Parathyroid adenoma (tissue), 2 donors: ENCODE measurements at regions not wholly inside any gene's neighbourhood (a gene's known extent, or its start where the extent isn't known, plus 50 kb on each side); places are given as distances from the start of the nearest gene placed in this dataset.

Experiments used
- H2AFZ ChIP-seq: fragments of 300-600 bp; sonication (generic); one replicate; pipeline ENCODE4 v1.7.0; 2017; ENCODE audit warnings: antibody characterized with exemption, mild to moderate bottlenecking
- H3K27ac ChIP-seq: fragments of 300-600 bp; sonication (generic); one replicate; pipeline ENCODE4 v1.7.0; 2017
- H3K27me3 ChIP-seq: fragments of 300-600 bp; sonication (generic); one replicate; pipeline ENCODE4 v1.7.0; 2017; ENCODE audit warnings: low read length; ENCODE audit not compliant: control insufficient read depth, insufficient read depth
- H3K36me3 ChIP-seq: fragments of 300-600 bp; sonication (generic); one replicate; pipeline ENCODE4 v1.7.0; 2017; ENCODE audit warnings: low read length; ENCODE audit not compliant: control insufficient read depth, insufficient read depth
- H3K4me1 ChIP-seq: fragments of 300-600 bp; sonication (generic); one replicate; pipeline ENCODE4 v1.7.0; 2017; ENCODE audit warnings: control low read depth
- H3K4me2 ChIP-seq: fragments of 300-600 bp; sonication (generic); one replicate; pipeline ENCODE4 v1.7.0; 2017; ENCODE audit warnings: low read length
- H3K4me3 ChIP-seq: fragments of 300-600 bp; sonication (generic); one replicate; pipeline ENCODE4 v1.7.0; 2017; ENCODE audit warnings: low read depth, low read length
- H3K79me2 ChIP-seq: fragments of 300-600 bp; sonication (generic); one replicate; pipeline ENCODE4 v1.7.0; 2017; ENCODE audit warnings: control low read depth
- H3K9ac ChIP-seq: fragments of 300-600 bp; sonication (generic); one replicate; pipeline ENCODE4 v1.7.0; 2017; ENCODE audit warnings: mild to moderate bottlenecking
- H3K9me3 ChIP-seq: fragments of 300-600 bp; sonication (generic); one replicate; pipeline ENCODE4 v1.7.0; 2017; ENCODE audit warnings: low read length; ENCODE audit not compliant: control insufficient read depth
- TF ChIP-seq, protein P1 (sequence below): fragments of 300-600 bp; sonication (generic); IDR thresholded peaks from one replicate; pipeline ENCODE4 v1.7.0; 2017; ENCODE audit warnings: antibody characterized with exemption, mild to moderate bottlenecking
- donor health status: primary hyperparathyroidism.

DNA sequence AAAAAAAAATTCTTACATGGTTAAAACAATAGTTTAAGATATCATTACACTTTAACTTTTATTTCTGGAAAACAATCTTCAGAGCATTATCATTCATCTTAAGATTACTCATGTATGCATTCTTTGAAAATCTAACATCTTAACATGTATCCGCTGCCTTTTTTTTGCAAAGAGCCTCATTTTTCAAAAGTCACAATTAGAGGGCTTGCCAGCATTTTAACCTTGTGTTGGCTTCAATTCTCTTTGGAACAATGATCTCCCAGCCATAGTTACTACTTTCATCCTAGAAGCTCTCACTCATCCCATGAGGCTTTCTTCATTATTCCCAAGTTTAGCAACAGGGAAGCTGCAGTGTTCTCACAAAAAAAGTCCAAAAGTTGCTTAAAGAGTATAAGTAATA, 330.8 kb downstream of the BCKDHB start:
- no peaks in the 10 kb centered on the region for H3K79me2 ChIP-seq
- H3K9me3 ChIP-seq, result no peaks in the 10 kb centered on the region
- H3K4me3 ChIP-seq, result no peak overlapping the region
- TF ChIP-seq, protein P1, sequence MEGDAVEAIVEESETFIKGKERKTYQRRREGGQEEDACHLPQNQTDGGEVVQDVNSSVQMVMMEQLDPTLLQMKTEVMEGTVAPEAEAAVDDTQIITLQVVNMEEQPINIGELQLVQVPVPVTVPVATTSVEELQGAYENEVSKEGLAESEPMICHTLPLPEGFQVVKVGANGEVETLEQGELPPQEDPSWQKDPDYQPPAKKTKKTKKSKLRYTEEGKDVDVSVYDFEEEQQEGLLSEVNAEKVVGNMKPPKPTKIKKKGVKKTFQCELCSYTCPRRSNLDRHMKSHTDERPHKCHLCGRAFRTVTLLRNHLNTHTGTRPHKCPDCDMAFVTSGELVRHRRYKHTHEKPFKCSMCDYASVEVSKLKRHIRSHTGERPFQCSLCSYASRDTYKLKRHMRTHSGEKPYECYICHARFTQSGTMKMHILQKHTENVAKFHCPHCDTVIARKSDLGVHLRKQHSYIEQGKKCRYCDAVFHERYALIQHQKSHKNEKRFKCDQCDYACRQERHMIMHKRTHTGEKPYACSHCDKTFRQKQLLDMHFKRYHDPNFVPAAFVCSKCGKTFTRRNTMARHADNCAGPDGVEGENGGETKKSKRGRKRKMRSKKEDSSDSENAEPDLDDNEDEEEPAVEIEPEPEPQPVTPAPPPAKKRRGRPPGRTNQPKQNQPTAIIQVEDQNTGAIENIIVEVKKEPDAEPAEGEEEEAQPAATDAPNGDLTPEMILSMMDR, result no peak
- no peak overlapping the region for H2AFZ ChIP-seq
- H3K4me2 ChIP-seq, result no peak overlapping the region
- H3K4me1 ChIP-seq, result no peaks in the 10 kb centered on the region
- no peaks in the 10 kb centered on the region for H3K36me3 ChIP-seq
- H3K27ac ChIP-seq, result no peak overlapping the region
- no peaks in the 10 kb centered on the region for H3K27me3 ChIP-seq
- no peak overlapping the region for H3K9ac ChIP-seq

DNA sequence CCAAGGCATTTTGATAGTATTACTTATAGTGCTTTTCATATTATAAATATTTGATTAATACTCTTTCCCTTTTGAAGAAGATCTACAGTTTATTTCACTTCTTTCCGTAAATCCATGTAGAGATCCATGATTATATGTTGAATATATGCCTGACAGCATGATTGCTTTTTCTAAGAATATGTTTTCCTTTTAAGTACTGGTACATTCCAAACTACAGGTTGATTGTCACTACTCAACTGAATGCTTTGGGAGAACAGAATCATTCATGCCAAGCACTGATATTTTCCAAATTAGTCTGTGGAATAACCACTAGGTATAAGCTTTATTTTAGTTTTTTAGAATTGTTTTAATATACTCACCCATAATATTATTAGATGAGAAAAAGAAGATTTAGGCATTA, 330.2 kb downstream of the BCKDHB start:
- H3K36me3 ChIP-seq, result no peaks in the 10 kb centered on the region
- H3K9ac ChIP-seq, result no peak overlapping the region
- H3K4me3 ChIP-seq, result no peak overlapping the region
- H3K27me3 ChIP-seq, result no peaks in the 10 kb centered on the region
- H3K79me2 ChIP-seq, result no peaks in the 10 kb centered on the region
- no peaks in the 10 kb centered on the region for H3K4me1 ChIP-seq
- H3K9me3 ChIP-seq, result no peaks in the 10 kb centered on the region
- no peak overlapping the region for H3K27ac ChIP-seq
- TF ChIP-seq, protein P1, result no peak
- H2AFZ ChIP-seq, result no peak overlapping the region
- H3K4me2 ChIP-seq, result no peak overlapping the region

DNA sequence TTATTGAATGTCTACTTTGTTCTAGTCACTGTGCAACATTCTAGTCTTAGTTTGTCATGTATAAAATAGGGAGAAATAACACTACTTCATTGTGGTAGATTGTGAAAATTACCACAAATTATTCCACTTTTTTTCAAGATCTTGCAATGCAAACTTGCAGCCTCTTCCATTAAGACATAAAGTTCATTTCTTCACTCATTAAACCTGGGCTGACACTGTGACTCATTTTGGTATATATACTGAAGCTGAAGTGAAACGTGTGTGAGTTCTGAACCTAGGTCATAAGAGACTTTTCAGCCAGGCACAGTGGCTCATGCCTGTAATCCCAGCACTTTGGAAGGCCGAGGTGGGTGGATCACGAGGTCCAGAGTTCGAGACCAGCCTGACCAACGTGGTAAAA, 329.0 kb downstream of the BCKDHB start:
- Histone ChIP-seq H3K27ac (no peak overlapping the region), H3K4me2 (no peak overlapping the region), H3K27me3 (no peaks in the 10 kb centered on the region), H3K36me3 (no peaks in the 10 kb centered on the region), H3K9ac (no peak overlapping the region), H2AFZ (no peak overlapping the region), H3K9me3 (no peaks in the 10 kb centered on the region), H3K79me2 (no peaks in the 10 kb centered on the region), H3K4me3 (no peak overlapping the region), H3K4me1 (no peaks in the 10 kb centered on the region)
- TF ChIP-seq, protein P1, result no peak

DNA sequence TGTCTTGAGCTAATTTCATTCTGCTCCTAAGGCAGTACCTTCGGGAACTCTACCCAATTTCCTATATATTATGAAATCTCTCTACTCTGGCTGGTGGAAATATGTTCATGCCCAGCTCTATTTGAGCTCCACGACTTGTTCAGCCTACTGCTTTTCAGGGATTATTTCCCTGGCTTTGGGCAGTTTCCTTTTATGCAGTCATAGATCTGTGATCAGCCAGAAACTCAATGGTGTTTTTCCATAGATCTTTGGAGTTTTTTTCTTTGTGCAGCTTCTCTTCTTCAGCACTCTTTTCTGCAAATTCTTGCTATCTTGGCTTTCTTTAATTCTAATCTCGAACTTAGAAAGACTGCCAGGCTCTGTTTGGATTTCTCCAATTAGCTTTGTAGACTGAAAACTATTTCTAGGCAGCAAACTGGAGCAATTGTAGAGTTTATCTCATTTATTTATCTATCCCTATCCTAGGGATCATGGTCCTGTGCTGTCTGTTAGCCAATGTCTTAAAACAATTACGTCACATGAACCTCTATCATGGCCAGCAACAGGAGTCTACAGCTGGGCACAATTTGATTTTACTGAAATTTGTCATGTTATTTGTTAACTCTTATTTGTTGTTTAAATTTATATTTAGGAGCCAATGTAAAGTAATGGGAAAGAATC, 328.4 kb downstream of the BCKDHB start:
- H3K4me2 ChIP-seq, result no peak overlapping the region
- H3K27ac ChIP-seq, result no peak overlapping the region
- no peaks in the 10 kb centered on the region for H3K36me3 ChIP-seq
- TF ChIP-seq, protein P1, result no peak
- H3K4me1 ChIP-seq, result no peaks in the 10 kb centered on the region
- H3K27me3 ChIP-seq, result no peaks in the 10 kb centered on the region
- no peak overlapping the region for H3K4me3 ChIP-seq
- no peak overlapping the region for H3K9ac ChIP-seq
- no peaks in the 10 kb centered on the region for H3K9me3 ChIP-seq
- H3K79me2 ChIP-seq, result no peaks in the 10 kb centered on the region
- no peak overlapping the region for H2AFZ ChIP-seq

DNA sequence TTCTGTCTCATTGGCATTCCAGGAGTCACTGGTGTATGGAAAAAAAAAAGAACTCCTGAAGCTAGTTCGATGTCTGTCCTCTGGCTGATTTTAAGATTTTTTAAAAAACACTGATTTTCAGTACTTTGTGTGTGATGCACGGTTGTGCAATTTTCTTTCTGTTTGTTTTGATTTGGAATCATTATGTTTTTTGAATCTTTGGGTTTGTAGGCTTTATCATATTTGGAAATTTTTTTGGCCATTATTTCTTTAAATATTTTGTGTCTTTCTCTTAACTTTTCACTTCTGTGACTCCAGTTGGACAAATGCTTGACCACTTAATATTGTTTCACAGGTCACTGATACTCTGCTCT, 327.2 kb downstream of the BCKDHB start:
- TF ChIP-seq, protein P1, result no peak
- Histone ChIP-seq H2AFZ (no peak overlapping the region), H3K9ac (no peak overlapping the region), H3K4me2 (no peak overlapping the region), H3K4me1 (no peaks in the 10 kb centered on the region), H3K27ac (no peak overlapping the region), H3K4me3 (no peak overlapping the region), H3K27me3 (no peaks in the 10 kb centered on the region), H3K79me2 (no peaks in the 10 kb centered on the region), H3K9me3 (no peaks in the 10 kb centered on the region), H3K36me3 (no peaks in the 10 kb centered on the region)
